ENCODE measurements at regions not wholly inside any gene's neighbourhood (a gene's known extent, or its start where the extent isn't known, plus 50 kb on each side); places are given as distances from the start of the nearest gene placed in this dataset.

DNA sequence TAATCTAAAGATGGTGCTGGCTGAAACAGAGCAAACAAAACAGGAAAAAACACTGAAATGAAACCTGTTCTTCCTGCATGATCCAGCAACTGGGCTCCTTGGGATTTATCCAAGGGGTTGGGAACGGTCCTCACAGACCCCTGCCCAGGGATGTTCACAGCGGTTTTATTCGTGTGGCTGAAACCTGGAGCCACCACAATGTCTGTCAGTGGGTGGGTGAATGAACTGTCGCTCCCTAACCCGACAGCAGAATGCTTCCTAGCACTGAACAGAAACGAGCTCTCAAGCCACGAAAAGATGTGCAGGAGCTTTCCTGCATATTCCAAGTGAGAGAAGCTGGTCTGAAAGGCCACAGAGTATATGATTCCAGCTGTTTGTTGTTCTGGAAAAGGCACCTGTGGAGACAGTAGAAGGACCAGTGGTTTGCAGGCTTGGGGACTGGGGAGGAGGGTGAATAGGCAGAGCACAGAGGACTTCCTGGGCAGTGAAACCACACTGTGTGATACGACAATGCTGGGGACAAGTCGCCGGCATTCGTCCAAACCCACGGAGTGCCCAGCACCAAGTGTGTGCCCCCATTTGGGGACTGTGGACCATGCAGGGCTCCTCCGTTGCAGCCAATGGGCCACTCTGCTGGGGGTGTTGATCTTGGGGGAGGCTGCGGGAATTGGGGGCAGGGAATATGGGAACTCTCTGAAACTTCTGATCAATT lies 73.9 kb downstream of the TEX29 start:
- no peak for DNase-seq (ENCODE audit: low read depth in 4 of 4, low spot score in 3 of 4)

DNA sequence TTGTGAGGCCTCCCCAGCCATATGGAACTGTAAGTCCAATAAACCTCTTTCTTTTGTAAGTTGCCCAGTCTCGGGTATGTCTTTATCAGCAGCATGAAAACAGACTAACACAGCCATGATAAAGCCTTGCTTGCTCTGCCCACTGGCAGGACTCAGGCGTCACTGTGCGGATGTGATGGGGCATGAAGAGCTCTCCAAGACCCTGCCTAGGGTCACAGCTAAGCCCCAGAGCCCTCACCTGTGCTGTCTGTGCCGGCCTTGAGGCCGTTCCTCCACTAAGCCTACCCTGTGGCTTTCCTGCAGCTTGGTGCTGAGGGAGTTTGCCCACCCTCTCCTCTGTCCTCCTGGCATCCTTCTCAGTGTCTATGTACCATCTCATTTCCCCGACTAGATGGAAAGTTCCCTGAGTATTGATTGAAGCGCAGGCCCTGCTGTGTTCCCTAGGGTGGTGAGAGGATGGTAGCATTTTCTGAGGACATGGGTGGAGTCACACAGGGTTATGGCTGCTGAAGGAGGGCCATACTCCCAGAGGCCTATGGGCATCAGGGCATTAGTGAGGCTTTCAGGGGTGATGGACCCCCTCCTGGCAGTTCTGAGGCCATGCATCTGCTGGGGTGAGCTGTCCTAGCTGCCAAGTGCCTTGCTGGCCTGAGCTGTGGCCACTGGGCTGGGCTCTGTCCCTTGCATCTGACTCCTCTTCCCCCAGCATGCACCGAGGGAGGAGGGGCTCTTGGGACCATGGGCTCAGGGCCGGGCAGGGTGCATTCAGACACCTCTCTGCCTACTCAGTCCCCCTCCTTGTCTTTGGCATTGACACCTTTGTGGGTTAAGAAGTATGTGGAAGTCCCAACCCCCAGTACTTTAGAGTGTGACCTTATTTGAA lies 75.3 kb downstream of the TEX29 start:
- no peak for DNase-seq (ENCODE audit: low read depth in 4 of 4, low spot score in 3 of 4)

DNA sequence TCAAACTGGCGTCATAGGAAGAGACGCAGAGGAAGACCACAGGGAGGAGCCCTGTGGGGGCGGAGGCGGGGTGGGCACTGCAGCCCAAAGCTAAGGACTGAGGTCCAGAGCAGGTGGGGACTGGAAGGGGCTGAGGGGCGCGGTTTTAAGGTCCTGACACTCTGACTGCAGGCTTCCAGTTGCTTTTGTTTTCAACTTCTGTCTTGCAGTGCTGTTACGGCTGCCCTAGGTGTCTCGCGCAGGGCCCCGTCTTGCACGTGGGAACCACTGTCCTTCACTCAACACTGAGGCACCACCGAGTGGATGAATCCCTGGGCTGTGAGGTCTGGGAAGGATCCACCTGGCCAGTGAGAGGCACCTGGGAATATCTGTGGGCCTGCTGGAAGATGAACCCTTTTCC lies 76.0 kb downstream of the TEX29 start:
- DNase-seq (ENCODE audit: low read depth in 4 of 4, low spot score in 3 of 4): no peak

DNA sequence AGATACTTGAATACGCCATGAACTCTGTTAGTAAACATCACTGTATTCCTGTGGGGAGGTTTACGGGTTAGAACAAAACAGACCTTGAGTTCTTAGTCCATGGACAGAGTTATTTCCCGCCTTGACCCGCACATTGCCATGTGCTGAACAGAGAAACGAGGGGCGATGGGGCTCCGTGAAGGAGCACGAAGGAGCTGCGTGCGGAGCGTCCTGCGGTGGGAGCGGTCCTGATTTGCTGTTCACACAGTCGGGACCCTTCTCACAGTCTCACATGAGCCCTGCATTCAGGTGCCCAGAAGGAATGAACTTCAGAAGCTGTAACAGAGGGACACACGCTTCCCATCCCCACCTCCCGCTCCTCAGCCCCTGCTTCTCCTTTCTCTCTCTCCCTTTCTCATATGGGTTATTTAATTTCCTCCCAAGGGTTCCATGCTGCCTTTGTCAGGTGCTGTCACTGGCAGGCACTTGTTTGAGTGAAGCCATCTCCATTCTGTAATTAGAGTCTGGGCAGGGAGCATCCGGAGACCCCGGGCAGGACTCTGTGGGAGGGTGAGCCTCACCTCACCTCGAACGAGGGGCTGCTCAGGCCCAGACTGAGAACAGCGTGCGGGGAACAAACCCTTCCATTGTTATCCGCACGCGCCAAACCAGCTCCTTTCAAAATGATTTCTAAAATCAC lies 76.9 kb downstream of the TEX29 start:
- no peak for DNase-seq (ENCODE audit: low read depth in 4 of 4, low spot score in 3 of 4)

- DNase-seq (ENCODE audit: low read depth in 4 of 4, low spot score in 3 of 4): no peak
These were observed 77.8 kb downstream of the TEX29 start for GRCh38 chr13:111398196-111398595.

DNA sequence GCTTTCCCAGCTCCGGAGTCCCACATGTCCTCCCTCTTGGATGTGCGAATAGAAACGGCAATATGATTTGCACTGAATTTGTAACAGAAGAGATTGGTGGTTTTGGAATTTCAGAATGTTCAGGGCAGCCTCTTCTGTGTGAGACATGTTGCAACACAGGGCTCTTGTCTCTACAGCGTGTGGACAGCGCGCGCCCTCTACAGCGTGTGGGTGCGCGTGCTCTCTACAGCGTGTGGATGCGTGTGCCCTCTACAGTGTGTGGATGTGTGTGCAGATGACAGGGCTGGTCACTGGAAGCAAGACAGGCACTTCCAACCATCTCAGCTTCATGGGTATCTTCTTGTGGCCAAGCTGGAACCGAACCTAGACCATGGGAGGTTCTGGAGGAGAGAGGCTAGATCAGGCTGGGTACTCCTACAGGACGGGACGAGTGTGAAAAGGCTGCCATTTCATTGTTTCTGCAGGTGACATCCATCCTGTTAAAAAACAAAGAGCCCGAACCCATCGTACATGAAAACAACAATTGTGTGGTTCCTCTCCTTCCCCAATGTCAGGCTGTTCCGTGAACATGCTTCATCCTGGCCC lies 78.4 kb downstream of the TEX29 start:
- no peak for DNase-seq (ENCODE audit: low read depth in 4 of 4, low spot score in 3 of 4)

- no peak for DNase-seq (ENCODE audit: low read depth in 4 of 4, low spot score in 3 of 4)
These were observed 78.9 kb downstream of the TEX29 start for GRCh38 chr13:111399334-111399733.

DNA sequence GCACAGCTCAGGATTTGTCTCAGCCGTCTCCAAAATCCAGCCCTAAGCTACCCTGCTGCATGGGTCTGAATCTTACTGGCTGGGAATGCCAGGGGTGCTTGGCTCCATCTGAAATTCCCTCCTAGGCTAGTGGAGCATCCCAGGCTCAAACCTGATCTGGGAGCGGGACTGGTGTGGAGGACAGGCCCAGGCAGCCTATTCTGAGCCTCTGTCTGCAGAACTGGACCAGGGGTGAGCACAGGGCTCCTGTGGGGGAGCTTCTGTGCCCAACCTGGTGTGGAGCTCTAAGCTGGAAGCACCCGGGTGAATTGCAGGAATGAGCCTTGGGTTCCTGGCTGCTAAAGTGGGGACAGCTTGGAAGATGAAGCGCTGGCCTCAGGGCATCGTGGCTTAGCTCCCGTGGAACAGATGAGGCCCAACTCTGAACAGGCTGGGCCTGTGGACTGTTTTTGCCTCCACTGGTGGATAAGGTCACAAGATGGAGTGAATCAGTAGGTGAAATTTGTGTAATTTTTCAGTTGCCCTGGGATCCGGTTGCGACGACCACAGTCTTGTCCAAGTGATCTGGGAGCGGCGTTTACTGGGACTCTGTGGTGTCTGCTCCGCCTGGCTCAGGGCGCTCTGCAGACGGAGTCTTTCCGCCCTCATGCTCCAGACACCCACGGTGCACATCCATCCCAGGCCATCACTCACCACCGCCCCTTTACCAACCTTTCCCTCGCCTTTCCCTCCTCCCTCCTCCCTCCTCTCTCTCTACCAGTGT lies 79.5 kb downstream of the TEX29 start:
- DNase-seq (ENCODE audit: low read depth in 4 of 4, low spot score in 3 of 4): no peak

DNA sequence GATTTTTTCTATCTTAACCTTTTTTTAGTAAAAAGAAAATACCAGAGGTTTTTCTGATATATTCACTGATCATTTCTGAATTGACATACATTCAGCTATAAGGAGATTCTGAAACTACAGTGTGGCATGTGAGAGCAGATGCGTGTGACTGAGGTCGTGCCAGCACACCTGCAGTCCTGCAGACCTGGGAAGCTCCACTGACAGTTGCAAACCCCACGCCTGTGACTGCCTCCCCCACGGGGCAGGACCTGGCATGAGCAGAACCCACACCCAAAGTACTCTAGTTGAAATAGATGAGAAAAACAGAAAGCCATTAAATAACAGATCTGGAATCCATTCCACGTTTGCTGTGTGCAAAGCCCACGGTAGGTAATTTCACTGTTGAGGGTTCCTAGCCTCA lies 80.7 kb downstream of the TEX29 start:
- no peak for DNase-seq (ENCODE audit: low read depth in 4 of 4, low spot score in 3 of 4)

- DNase-seq (ENCODE audit: low read depth in 4 of 4, low spot score in 3 of 4): no peak
These were observed 81.3 kb downstream of the TEX29 start for GRCh38 chr13:111401755-111402154.

- no peak for DNase-seq (ENCODE audit: low read depth in 4 of 4, low spot score in 3 of 4)
These were observed 82.0 kb downstream of the TEX29 start for GRCh38 chr13:111402441-111402840.

- DNase-seq (ENCODE audit: low read depth in 4 of 4, low spot score in 3 of 4): no peak
These were observed 82.8 kb downstream of the TEX29 start for GRCh38 chr13:111403266-111403665.

- no peak for DNase-seq (ENCODE audit: low read depth in 4 of 4, low spot score in 3 of 4)
These were observed 84.3 kb downstream of the TEX29 start for GRCh38 chr13:111404746-111405145.

GRCh38 chr13:111406636-111407035 lies 86.2 kb downstream of the TEX29 start:
- DNase-seq (ENCODE audit: low read depth in 4 of 4, low spot score in 3 of 4): no peak

DNA sequence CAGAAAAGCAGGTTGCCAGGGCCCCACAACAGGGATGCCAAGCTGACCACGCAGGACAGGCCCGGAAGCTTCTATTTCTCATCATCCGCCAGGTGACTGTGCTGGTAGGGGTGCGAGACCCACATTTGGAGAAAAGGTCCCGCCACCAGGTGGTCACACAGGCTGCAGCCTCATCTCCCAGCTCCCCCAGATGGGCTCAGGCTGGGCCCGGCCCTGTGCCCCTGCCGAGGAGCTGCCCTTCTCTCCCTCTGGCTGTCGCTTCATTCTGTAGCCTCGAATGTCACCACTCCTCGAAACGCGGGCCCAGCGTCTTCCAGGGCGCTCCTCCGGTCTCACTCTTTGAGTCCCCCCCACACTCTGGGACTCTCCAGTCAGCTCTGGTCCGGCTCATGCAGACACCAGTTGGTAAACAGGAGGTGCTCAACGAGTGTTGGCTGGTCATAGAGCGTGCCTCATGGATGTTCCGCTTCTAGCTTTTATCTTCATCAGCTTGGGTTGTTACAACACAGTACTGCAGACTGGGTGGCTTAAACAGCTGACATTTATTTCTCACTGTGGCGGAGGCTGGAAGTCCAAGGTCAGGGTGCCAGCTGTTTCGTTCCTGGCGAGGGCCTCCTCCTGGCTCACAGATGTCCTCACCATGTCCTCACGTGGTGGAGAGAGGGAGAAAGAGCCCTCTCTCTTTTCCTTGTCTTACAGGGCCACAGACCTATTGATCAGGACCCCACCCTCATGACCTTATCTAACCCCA lies 87.1 kb downstream of the TEX29 start:
- no peak for DNase-seq (ENCODE audit: low read depth in 4 of 4, low spot score in 3 of 4)

- DNase-seq (ENCODE audit: low read depth in 4 of 4, low spot score in 3 of 4): no peak
These were observed 89.0 kb downstream of the TEX29 start for GRCh38 chr13:111409413-111409812.

DNA sequence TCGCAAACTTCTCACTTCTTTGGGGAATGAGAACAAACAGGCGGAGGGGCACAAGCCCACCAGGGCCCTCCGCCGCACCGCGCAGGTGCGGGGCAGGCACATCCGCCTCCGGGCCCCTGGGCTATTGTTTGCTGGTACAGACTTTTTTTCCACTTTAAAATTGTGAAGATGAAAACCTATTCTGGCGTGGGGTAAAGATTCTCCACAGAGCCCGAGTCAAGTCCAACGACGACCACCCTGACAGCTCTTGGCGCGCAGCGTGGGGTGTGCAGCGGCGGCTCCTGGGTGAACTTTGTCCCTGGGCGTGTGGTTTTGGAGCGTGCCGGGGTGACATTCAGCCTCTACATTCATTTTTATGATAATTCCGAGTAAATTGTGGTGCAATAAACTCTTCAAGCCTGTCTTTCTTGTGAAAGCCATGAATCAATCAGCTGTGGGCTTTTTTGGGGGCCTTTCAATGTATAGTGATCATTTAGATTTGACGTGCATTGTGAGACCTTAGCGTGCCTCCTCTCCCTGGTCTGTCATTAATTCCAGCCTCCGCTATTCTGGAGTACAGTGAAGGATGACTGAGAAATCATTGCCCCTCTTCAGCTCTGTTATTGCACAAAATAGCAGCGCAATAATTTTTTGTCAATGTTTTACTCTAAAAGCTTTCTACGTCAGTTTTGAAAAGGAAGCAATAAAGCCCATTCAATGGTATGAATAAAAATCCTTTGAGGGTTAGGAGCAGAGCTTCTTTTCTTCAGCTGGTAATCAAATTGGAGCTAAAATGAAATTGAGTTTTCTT lies 90.0 kb downstream of the TEX29 start:
- no peak for DNase-seq (ENCODE audit: low read depth in 4 of 4, low spot score in 3 of 4)

- no peak for DNase-seq (ENCODE audit: low read depth in 4 of 4, low spot score in 3 of 4)
These were observed 90.9 kb downstream of the TEX29 start for GRCh38 chr13:111411151-111411858.
